Gastrocnemius medialis (tissue), 4 donors: ENCODE measurements at regions not wholly inside any gene's neighbourhood (a gene's known extent, or its start where the extent isn't known, plus 50 kb on each side); places are given as distances from the start of the nearest gene placed in this dataset.

Source experiments
- POLR2A ChIP-seq, 2 donors: fragments of 450-650 bp; IDR thresholded peaks; one replicate each; pipeline ENCODE4 v1.6.1; 2017; ENCODE audit warnings: antibody characterized with exemption in 2 of 2, mild to moderate bottlenecking in 2 of 2, moderate library complexity in 2 of 2
- TF ChIP-seq, protein P1 (sequence below), 5 experiments: fragments of 450-650 bp in 3 of 5; fragments of 200-600 bp in 2 of 5; sonication (generic) in 2 of 5; IDR thresholded peaks in 4 of 5; conservative IDR thresholded peaks in 1 of 5; 1 replicate in 4 of 5; 2 replicates in 1 of 5; pipeline ENCODE4 v1.5.1; 2016 to 2019; ENCODE audit warnings: antibody characterized with exemption in 5 of 5, mild to moderate bottlenecking in 3 of 5, moderate library complexity in 3 of 5

DNA sequence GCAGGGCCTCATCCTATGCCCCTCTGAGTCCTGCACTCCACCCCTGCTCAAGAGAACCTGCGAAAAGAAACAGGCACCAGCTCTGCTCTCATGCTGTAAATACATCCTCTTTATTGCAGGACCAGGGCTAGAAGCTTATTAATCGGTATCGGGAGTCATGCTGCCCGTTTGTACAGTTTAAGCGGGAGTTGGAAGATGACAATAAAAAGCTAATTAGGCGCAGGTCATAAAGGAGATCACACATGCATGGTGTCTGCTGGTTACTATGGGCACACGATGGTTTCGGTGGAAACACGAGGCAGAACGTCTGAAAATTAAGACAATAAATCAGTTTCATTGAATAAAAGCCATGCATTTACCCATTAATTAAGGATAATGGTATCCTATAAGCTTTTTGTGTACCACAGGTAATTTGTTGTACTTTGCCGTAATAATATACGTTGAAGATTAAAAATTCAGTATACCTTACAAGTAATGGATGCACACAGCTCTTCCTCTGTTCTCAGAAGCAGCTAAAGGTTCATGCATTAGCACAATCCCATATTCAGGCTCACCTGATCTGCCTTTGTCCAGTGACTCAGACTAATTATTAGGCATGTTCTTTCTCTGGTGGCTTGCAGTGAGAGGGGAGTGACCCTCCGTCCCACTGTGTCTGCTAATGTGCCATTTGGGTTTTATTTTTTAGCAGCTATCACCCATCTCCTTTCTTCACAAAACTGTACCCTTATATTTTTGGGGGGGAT is 406.0 kb downstream of the TSHZ3 start:
- TF ChIP-seq, protein P1, sequence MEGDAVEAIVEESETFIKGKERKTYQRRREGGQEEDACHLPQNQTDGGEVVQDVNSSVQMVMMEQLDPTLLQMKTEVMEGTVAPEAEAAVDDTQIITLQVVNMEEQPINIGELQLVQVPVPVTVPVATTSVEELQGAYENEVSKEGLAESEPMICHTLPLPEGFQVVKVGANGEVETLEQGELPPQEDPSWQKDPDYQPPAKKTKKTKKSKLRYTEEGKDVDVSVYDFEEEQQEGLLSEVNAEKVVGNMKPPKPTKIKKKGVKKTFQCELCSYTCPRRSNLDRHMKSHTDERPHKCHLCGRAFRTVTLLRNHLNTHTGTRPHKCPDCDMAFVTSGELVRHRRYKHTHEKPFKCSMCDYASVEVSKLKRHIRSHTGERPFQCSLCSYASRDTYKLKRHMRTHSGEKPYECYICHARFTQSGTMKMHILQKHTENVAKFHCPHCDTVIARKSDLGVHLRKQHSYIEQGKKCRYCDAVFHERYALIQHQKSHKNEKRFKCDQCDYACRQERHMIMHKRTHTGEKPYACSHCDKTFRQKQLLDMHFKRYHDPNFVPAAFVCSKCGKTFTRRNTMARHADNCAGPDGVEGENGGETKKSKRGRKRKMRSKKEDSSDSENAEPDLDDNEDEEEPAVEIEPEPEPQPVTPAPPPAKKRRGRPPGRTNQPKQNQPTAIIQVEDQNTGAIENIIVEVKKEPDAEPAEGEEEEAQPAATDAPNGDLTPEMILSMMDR (IDR thresholded peaks at IDR 0.05 in 4 of 5, conservative IDR thresholded peaks at IDR 0.05 in 1 of 5) = no peak
- TF ChIP-seq POLR2A (IDR thresholded peaks at IDR 0.05) = no peak
